OCI-LY7 (cell line): ENCODE measurements at regions not wholly inside any gene's neighbourhood (a gene's known extent, or its start where the extent isn't known, plus 50 kb on each side); places are given as distances from the start of the nearest gene placed in this dataset.

Experiments
- EZH2phosphoT487 ChIP-seq: fragments of 200-600 bp; sonication (generic); IDR thresholded peaks from 2 replicates; pipeline ENCODE4 v1.6.1; 2018; ENCODE audit warnings: low read depth, borderline replicate concordance, mild to moderate bottlenecking, mixed run types, antibody characterized with exemption, low read length, moderate library complexity, mixed read lengths
- TF ChIP-seq, protein P1 (sequence below): fragments of 200-600 bp; sonication (generic); conservative IDR thresholded peaks from 2 replicates; pipeline ENCODE4 v1.5.1; 2014; ENCODE audit warnings: mild to moderate bottlenecking, antibody characterized with exemption, low read length, moderate library complexity, mixed read lengths

DNA sequence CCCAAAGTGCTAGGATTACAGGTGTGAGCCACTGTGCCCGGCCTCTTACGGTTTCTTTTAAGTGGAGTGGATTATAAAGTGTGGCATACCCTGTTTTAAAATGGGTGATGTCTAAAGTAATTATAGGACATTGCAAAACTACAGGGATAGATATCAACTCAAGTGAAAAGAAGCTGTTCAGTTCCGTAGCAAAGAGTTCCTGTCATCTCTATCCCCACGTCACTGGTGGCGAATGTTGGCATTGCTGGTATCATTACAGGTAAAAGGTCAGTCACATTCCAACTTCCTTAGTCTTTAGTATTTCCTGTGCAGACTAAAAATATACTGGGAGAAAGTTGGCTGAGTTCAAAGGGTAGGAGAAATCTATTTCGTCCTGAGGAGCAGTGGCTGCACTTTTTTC, 95.6 kb upstream of the SLC38A2 start:
- TF ChIP-seq, protein P1, sequence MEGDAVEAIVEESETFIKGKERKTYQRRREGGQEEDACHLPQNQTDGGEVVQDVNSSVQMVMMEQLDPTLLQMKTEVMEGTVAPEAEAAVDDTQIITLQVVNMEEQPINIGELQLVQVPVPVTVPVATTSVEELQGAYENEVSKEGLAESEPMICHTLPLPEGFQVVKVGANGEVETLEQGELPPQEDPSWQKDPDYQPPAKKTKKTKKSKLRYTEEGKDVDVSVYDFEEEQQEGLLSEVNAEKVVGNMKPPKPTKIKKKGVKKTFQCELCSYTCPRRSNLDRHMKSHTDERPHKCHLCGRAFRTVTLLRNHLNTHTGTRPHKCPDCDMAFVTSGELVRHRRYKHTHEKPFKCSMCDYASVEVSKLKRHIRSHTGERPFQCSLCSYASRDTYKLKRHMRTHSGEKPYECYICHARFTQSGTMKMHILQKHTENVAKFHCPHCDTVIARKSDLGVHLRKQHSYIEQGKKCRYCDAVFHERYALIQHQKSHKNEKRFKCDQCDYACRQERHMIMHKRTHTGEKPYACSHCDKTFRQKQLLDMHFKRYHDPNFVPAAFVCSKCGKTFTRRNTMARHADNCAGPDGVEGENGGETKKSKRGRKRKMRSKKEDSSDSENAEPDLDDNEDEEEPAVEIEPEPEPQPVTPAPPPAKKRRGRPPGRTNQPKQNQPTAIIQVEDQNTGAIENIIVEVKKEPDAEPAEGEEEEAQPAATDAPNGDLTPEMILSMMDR = no peak
- TF ChIP-seq EZH2phosphoT487 = no peak
